Peyer's patch (tissue), 4 donors: ENCODE measurements at regions not wholly inside any gene's neighbourhood (a gene's known extent, or its start where the extent isn't known, plus 50 kb on each side); places are given as distances from the start of the nearest gene placed in this dataset.

ENCODE experiments used
- CTCF ChIP-seq, 6 experiments: fragments of 450-650 bp in 4 of 6; fragments of 200-600 bp in 2 of 6; sonication (generic) in 1 of 6; IDR thresholded peaks; one replicate each; pipeline ENCODE4 v1.5.1; 2017 to 2019; ENCODE audit warnings: antibody characterized with exemption in 6 of 6, mild to moderate bottlenecking in 3 of 6, moderate library complexity in 1 of 6
- POLR2A ChIP-seq, 2 donors: fragments of 450-650 bp; IDR thresholded peaks; one replicate each; pipeline ENCODE4 v1.5.1; 2017; ENCODE audit warnings: antibody characterized with exemption in 2 of 2, mild to moderate bottlenecking in 2 of 2, moderate library complexity in 2 of 2

GRCh38 chr5:107306002-107306401, 364.7 kb downstream of the EFNA5 start:
- TF ChIP-seq CTCF (IDR thresholded peaks at IDR 0.05) (no peak), POLR2A (IDR thresholded peaks at IDR 0.05) (no peak)
